Eye (tissue), 1 donor: ENCODE measurements at regions not wholly inside any gene's neighbourhood (a gene's known extent, or its start where the extent isn't known, plus 50 kb on each side); places are given as distances from the start of the nearest gene placed in this dataset.

Experiments
- DNase-seq: peaks from one replicate; pipeline ENCODE4 v3.0.0-alpha.2; 2015

DNA sequence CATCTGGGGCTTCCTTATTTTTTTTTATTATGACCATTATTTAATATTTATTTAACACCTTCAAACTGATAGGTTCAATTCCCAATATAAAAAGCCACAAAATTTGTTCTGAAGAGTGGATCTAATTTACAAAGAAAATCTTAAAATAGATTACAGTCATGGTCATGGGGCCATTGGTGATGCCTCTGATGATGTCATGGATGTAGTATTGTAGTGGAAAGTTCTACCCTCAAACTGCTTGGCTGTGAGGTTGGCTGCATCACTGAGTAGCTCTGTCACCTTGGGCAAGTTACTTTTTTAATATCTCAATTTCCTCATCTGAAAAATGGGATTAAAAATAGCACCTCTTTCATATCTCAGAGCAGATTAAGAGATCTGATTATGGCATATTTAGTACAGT lies 128.5 kb downstream of the DKK1 start:
- no peak for DNase-seq

DNA sequence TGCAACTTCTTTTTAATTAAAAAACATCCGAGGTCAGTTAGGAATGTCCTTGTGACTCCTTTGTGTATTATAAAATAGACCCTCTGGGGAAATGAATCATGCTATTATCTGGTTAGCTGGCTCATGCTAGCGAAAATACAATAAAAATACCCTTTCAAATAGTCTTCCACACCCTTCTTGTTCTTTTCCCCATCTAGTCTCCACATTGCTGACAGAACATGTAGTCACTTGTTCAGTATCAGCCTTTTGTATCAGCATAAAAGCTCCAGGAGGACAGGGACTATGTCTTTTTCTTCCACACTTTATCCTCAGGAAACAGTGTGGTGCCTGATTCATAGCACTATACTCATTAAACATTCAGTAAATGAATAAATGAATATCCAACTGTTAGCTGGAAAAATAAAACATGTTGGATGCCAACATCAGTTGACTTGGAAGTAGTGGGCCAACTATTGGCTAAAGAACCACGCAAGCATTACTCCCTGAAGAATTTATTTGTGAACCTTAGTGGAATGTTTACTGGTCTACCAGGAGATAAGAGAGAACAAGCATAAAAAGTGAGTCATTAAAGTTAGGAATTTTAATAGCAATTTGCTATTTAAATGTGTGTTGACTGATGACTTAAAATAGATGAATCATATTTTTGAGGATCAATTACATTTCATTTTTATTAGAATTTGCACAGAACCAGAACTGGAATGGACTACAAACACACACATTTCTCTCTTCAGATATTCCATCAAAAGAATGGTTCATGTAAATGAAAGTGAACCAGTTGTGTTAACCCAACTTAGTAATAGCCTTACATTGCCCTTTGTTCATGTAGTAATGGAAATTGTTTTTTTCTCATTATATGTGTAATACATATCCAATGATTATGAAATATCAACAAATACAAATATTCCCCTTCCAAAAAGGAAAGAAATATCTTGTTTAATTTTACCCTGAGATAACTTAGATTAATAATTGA lies 129.6 kb downstream of the DKK1 start:
- DNase-seq = no peak

DNA sequence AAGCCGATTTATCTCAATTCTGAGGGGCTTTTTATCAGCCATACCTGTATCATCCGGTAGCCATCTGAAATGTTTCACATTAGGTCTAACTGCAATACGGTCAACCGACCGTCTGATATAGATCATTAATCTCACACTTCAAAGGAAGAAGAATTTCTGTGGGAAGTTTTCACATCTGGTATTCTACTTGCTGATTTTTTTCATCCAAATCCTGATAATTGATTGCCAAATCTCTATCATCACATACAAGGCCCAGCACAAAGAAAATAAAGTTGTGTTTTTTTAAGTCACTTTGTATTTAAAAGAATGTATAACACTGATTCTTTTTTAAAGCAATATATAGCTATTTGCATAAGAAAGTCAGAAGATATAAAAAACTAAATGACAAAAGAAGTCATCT lies 132.3 kb downstream of the DKK1 start:
- no peak for DNase-seq

DNA sequence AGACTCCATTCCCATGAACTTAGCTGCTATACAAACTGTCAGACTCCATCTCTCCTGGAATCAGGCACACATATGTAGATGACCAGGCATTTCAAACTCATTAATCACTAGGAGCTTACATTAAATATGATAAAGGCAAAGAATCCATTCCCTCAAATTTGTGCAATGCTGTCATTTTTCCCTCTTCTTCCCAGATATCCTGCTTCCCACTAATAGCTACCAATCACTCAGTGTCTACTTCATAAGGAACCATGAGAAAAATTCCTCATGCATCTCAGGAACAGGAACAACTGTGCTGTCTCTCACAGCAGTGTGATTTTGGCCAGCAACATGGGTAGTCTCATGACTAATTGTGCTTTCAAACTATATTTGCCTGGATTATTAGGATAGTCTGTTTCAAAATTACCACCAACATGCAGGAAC lies 133.9 kb downstream of the DKK1 start:
- DNase-seq = no peak

- no peak for DNase-seq
Observed at GRCh38 chr10:52450762-52451291, 136.7 kb downstream of the DKK1 start.

- DNase-seq = no peak
Observed at GRCh38 chr10:52451817-52452216, 137.7 kb downstream of the DKK1 start.

GRCh38 chr10:52452600-52453493 lies 138.8 kb downstream of the DKK1 start:
- no peak for DNase-seq

- DNase-seq = no peak
Observed at GRCh38 chr10:52453501-52453900, 139.4 kb downstream of the DKK1 start.

DNA sequence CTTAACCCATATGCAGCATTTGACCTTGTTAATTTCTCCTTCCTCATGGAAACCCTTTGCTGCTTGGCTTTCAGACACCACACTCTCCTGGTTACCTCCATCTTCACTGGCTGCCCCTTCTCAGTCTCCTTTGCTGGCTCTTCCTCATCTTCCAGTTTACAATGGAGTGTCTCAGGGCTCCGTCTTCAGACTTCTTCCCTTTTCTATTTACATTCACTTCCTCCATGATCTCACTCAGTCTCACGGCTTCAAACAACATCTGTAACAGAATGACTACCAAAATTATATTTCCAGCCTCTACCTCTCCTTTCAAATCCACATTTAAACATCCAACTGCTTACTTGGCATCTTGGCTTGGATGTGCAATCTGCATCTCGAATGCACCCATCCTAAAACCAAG lies 140.4 kb downstream of the DKK1 start:
- DNase-seq = no peak

- no peak for DNase-seq
Observed at GRCh38 chr10:52455098-52455497, 141.0 kb downstream of the DKK1 start.

DNA sequence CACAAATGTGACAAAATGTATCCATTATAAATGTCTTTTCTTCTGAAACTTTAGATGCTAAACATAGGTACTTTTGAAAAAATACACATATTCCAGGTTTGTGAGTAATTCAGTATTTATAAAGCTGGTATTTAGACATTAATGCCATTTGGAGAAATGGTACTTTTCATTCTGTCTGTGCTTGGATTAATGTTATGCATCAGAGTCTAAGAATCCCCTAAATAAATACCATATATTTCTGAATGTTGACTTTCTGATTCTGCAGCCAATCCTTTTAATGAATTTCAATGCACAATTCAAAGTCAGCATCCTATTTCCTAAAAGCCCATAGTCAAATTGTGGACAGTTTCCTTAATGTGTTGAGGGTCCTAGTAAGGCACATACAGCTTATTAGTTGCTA lies 145.0 kb downstream of the DKK1 start:
- DNase-seq = no peak

DNA sequence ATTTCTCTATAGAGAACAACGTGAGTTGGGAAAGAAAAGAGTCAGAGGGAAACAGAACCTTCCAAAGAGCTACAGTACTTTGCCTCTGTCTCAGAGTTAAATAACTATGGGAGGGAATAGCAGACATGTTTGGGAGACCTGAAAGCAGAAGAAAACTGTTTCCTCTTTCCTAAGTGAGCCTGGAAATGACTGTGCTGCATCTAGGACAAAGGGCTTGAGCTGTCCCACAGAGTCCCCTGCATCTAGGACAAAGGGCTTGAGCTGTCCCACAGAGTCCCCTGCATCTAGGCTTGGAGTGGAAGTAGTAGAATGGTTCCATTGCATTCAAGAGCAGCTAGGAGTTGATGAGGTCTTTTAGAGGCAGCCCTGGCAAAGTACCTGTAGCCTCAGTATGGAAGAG lies 149.7 kb downstream of the DKK1 start:
- no peak for DNase-seq

- no peak for DNase-seq
Observed at GRCh38 chr10:52464368-52465124, 150.5 kb downstream of the DKK1 start.

GRCh38 chr10:52465202-52465601 lies 151.1 kb downstream of the DKK1 start:
- no peak for DNase-seq

DNA sequence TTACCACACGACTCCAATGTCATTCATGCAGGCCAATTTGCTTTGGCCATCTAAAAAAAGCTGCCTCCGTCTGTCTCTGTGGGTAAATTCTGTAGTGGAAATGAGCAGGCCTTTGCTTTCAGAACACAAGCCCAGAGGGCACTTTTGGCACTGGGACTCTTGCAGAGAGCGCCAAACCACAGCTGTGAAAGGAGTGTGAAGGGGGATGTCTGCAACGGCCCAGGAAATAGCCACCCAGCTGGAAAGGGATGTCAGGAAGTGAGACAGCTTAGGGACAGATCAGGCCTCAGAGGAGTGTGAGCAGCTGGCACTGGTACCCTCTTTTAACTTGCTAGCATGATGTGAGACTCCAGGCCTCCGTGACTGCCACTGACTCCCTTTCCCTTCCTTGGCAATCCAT lies 152.4 kb downstream of the DKK1 start:
- peak; percentile 41 for DNase-seq

- no peak for DNase-seq
Observed at GRCh38 chr10:52469970-52470705, 156.1 kb downstream of the DKK1 start.

DNA sequence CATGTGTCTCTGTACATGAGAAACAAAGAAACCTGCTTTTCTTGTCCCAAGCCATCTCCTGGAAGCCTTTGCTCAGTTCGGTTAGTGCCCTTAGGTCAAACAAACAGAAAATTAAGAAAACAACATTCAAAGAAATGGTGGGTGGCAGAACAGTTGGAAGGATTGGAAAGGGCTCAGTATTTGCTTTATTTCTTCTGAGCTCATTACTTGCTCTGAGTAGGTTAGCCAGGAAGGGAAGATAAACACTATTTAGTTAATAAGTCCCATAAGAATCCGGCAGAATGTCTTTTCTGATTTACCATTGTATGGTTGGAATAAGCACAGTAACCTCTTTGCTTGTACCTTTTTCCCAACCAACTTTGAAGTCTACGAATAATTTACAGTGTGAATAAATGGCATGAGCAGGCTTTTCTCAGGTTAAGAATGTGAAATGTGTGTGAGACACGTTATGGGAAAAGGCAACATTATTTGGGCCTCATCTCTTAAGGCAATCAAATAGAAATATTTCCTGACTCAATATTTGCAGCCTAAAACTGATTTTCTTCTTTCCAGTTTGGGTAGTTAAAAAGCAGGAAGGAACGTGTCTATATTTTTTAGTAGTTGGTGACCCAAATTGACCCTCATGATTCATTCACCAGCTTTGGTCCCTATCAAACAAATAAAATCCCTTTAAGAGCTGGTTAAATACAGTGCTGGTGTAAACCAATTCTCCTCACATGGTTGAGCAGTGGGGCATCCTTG lies 158.5 kb downstream of the DKK1 start:
- DNase-seq = no peak

GRCh38 chr10:52474265-52474664 lies 160.2 kb downstream of the DKK1 start:
- no peak for DNase-seq

DNA sequence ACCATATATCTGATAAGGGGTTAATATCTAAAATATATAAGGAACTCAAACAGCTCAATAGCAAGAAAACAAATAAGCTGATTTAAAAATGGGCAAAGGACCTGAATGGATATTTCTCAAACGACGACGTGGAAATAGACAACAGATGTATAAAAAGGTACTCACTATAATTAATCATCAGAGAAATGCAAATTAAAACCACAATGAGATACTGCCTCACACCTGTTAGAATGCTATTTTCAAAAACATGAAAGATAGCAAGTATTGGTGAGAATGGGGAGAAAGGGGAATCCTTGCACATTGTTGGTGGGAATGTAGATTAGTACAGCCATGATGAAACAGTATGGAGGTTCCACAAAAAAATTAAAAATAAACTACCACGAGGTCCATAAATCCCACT lies 163.2 kb downstream of the DKK1 start:
- DNase-seq = no peak

- no peak for DNase-seq
Observed at GRCh38 chr10:52479567-52479966, 165.5 kb downstream of the DKK1 start.

DNA sequence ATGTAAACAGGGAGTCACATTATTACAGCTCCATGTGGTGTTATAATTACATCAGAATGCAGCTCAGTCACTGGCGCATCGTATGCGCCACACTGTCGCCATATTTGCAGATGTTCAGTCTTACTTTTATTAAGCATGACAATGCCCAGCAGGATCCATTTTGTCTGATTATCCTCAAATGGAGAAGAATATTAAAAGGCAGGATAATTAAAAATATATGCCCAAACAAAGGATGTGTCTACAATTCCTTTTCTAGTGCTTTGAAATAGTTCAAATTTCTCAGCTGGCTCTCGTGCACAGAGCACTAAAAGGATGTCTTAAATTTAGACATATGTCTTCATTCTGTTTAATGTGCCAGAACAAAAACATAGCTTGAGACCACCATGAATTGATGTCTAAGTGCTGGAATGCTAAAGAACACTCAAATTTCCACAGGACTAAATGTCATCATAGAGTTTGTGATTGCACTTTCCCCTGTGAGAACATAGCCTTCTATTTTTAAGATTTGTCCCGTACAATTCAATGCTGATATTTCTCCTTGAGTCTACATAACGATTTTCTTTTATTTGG lies 168.0 kb downstream of the DKK1 start:
- peak; percentile 67 for DNase-seq
